WTC11 (cell line): ENCODE measurements at regions not wholly inside any gene's neighbourhood (a gene's known extent, or its start where the extent isn't known, plus 50 kb on each side); places are given as distances from the start of the nearest gene placed in this dataset.
A peak's percentile ranks its signal among the peaks of the same experiment; 100 is the strongest.

ENCODE experiments used
- ATAC-seq: fragments of 200-7000 bp; cut with Tn5 transposase; 2 replicates; pipeline ENCODE4 v1.10.0; 2021; ENCODE audit warnings: mild to moderate bottlenecking, moderate library complexity
- CTCF ChIA-PET: fragments of 300-600 bp; sonication (Branson Sonifier 250); formaldehyde crosslinking; loops from one replicate; lab custom pipeline; 2021; ENCODE audit warnings: antibody characterized with exemption; lab: Charles Lee
- POLR2A ChIA-PET: fragments of 350-600 bp; sonication (Branson Sonifier 250); formaldehyde crosslinking; loops from one replicate; lab custom pipeline; 2021; ENCODE audit warnings: antibody characterized with exemption; lab: Charles Lee
- DNase-seq: peaks from one replicate; pipeline ENCODE4 v3.0.0; 2021; ENCODE audit warnings: low spot score
- H3K27ac Mint-ChIP-seq: 2 replicates; pipeline ENCODE4 v1.8.0; 2021; ENCODE audit warnings: mixed read lengths
- H3K27me3 Mint-ChIP-seq: 2 replicates; pipeline ENCODE4 v1.8.0; 2021; ENCODE audit warnings: low read depth, mild to moderate bottlenecking, moderate library complexity, mixed read lengths
- H3K36me3 Mint-ChIP-seq: 2 replicates; pipeline ENCODE4 v1.8.0; 2021; ENCODE audit warnings: mixed read lengths
- H3K4me1 Mint-ChIP-seq: 2 replicates; pipeline ENCODE4 v1.8.0; 2022; ENCODE audit warnings: mixed read lengths
- H3K4me3 Mint-ChIP-seq: 2 replicates; pipeline ENCODE4 v1.8.0; 2021; ENCODE audit warnings: mild to moderate bottlenecking, moderate library complexity, mixed read lengths
- H3K9me3 Mint-ChIP-seq: 2 replicates; pipeline ENCODE4 v1.8.0; 2021; ENCODE audit warnings: mixed read lengths
- CBFB ChIP-seq: sonication (generic); formaldehyde crosslinking; IDR thresholded peaks from 2 replicates; pipeline ENCODE4 v1.8.1; 2022; ENCODE audit warnings: mild to moderate bottlenecking, low read depth, missing genetic modification reagents
- E2F1 ChIP-seq: sonication (generic); formaldehyde crosslinking; IDR thresholded peaks from 2 replicates; pipeline ENCODE4 v1.8.0; 2022; ENCODE audit warnings: mild to moderate bottlenecking, missing genetic modification reagents
- E2F4 ChIP-seq: sonication (generic); formaldehyde crosslinking; IDR thresholded peaks from 2 replicates; pipeline ENCODE4 v1.8.1; 2022; ENCODE audit warnings: low read depth, mild to moderate bottlenecking, moderate library complexity, missing genetic modification reagents, borderline replicate concordance
- EMX1 ChIP-seq: fragments of 250-450 bp; sonication (Bioruptor Pico); IDR thresholded peaks from 2 replicates; pipeline ENCODE4 v1.8.0; 2021; ENCODE audit warnings: mild to moderate bottlenecking
- ETV6 ChIP-seq: sonication (generic); formaldehyde crosslinking; IDR thresholded peaks from 2 replicates; pipeline ENCODE4 v1.8.1; 2022; ENCODE audit warnings: mild to moderate bottlenecking, missing genetic modification reagents
- IRF2 ChIP-seq: sonication (generic); formaldehyde crosslinking; IDR thresholded peaks from 2 replicates; pipeline ENCODE4 v1.8.0; 2022; ENCODE audit warnings: low read depth, missing genetic modification reagents, borderline replicate concordance
- JAZF1 ChIP-seq: fragments of 250-450 bp; sonication (Bioruptor Pico); IDR thresholded peaks from 2 replicates; pipeline ENCODE4 v1.9.0; 2021; ENCODE audit warnings: moderate library complexity, mild to moderate bottlenecking, inconsistent platforms
- KAT7 ChIP-seq: sonication (generic); formaldehyde crosslinking; IDR thresholded peaks from 2 replicates; pipeline ENCODE4 v1.8.1; 2023; ENCODE audit warnings: missing genetic modification reagents, mild to moderate bottlenecking, borderline replicate concordance
- MXD4 ChIP-seq: fragments of 250-450 bp; sonication (Bioruptor Pico); IDR thresholded peaks from 2 replicates; pipeline ENCODE4 v1.8.0; 2021; ENCODE audit warnings: mild to moderate bottlenecking, moderate library complexity, borderline replicate concordance
- NFATC4 ChIP-seq: fragments of 250-450 bp; sonication (Bioruptor Pico); IDR thresholded peaks from 2 replicates; pipeline ENCODE4 v1.9.0; 2021; ENCODE audit warnings: mild to moderate bottlenecking
- NR2C2 ChIP-seq: sonication (generic); formaldehyde crosslinking; IDR thresholded peaks from 2 replicates; pipeline ENCODE4 v1.8.0; 2022; ENCODE audit warnings: mild to moderate bottlenecking, missing genetic modification reagents
- SP1 ChIP-seq: sonication (generic); formaldehyde crosslinking; conservative IDR thresholded peaks from 2 replicates; pipeline ENCODE4 v1.8.1; 2022; ENCODE audit warnings: missing genetic modification reagents
- TEAD1 ChIP-seq: sonication (generic); formaldehyde crosslinking; IDR thresholded peaks from 2 replicates; pipeline ENCODE4 v1.8.0; 2022; ENCODE audit warnings: mild to moderate bottlenecking, missing genetic modification reagents
- ZBTB21 ChIP-seq: sonication (generic); formaldehyde crosslinking; IDR thresholded peaks from 2 replicates; pipeline ENCODE4 v1.8.1; 2023; ENCODE audit warnings: mild to moderate bottlenecking, missing genetic modification reagents, borderline replicate concordance
- ZNF121 ChIP-seq: sonication (generic); formaldehyde crosslinking; IDR thresholded peaks from 2 replicates; pipeline ENCODE4 v1.8.0; 2023; ENCODE audit warnings: missing genetic modification reagents
- ZNF138 ChIP-seq: sonication (generic); formaldehyde crosslinking; conservative IDR thresholded peaks from 2 replicates; pipeline ENCODE4 v1.8.1; 2022; ENCODE audit warnings: mild to moderate bottlenecking, moderate library complexity, missing genetic modification reagents
- ZNF219 ChIP-seq: sonication (generic); formaldehyde crosslinking; IDR thresholded peaks from 2 replicates; pipeline ENCODE4 v1.8.0; 2023; ENCODE audit warnings: missing genetic modification reagents, mild to moderate bottlenecking, borderline replicate concordance
- ZNF263 ChIP-seq: sonication (generic); formaldehyde crosslinking; IDR thresholded peaks from 2 replicates; pipeline ENCODE4 v1.8.1; 2022; ENCODE audit warnings: low read depth, mild to moderate bottlenecking, moderate library complexity, missing genetic modification reagents
- TF ChIP-seq, protein P1 (sequence below): sonication (generic); formaldehyde crosslinking; IDR thresholded peaks from 2 replicates; pipeline ENCODE4 v1.8.0; 2022; ENCODE audit warnings: mild to moderate bottlenecking, missing genetic modification reagents
- TF ChIP-seq, protein P2 (sequence below): sonication (generic); formaldehyde crosslinking; IDR thresholded peaks from 2 replicates; pipeline ENCODE4 v1.8.1; 2023; ENCODE audit warnings: mild to moderate bottlenecking, moderate library complexity, missing genetic modification reagents
- TF ChIP-seq, protein P3 (sequence below): fragments of 250-450 bp; sonication (Bioruptor Pico); IDR thresholded peaks from 2 replicates; pipeline ENCODE4 v1.9.0; 2021; ENCODE audit warnings: mild to moderate bottlenecking
- TF ChIP-seq, protein P4 (sequence below): sonication (generic); formaldehyde crosslinking; IDR thresholded peaks from 2 replicates; pipeline ENCODE4 v1.8.1; 2022; ENCODE audit warnings: mild to moderate bottlenecking, moderate library complexity, missing genetic modification reagents
- TF ChIP-seq, protein P5 (sequence below): sonication (generic); formaldehyde crosslinking; IDR thresholded peaks from 2 replicates; pipeline ENCODE4 v1.8.1; 2022; ENCODE audit warnings: low read depth, missing genetic modification reagents, borderline replicate concordance

DNA sequence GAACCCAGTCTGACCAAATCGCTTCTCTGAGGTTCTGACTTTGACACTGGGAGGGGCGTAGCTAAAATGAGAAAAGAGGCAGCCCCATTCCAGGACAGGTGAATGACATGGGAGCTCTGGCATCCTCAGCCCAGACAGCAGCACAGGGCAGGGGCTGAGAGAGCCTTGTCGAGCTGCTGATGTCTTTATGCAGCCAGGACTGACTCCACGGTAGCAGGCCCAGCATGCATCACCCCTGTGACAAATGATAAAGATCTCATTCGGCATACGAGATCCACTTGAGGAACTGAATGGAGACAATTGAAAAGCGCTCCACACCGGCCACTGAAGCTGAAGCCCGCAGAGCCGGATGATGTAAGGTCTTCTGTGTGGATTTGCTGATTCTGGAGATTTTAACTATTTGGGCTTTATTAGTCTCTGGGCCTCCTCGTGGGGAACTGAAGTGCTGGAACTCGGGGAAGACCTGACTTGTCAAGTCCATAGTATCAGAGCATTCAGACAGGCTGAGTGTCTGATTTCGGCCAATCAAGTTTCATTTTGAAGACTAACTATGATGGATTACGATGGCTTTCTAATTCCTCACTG is 56.9 kb upstream of the MAP1LC3B2 start:
- Mint-ChIP-seq H3K27ac (no peak overlapping the region), H3K36me3 (no peaks in the 10 kb centered on the region), H3K4me1 (peaks cover 24% of the 10 kb centered on the region), H3K9me3 (no peaks in the 10 kb centered on the region), H3K4me3 (no peak overlapping the region), H3K27me3 (no peaks in the 10 kb centered on the region)
- no peak for DNase-seq
- no peak for ATAC-seq
- ChIA-PET CTCF (interaction anchor here (0.7 kb wide), 1 partner anchor 519 kb away, joined by 3 read pairs; no protein-coding TSS in a partner anchor), POLR2A (no interaction called here)
- TF ChIP-seq NFATC4 (CRISPR knock-in tag) (no peak), E2F4 (CRISPR knock-in tag) (no peak), ZNF121 (CRISPR knock-in tag) (no peak), SP1 (CRISPR knock-in tag) (no peak), ETV6 (CRISPR knock-in tag) (no peak), KAT7 (CRISPR knock-in tag) (no peak), ZNF263 (CRISPR knock-in tag) (no peak), EMX1 (no peak), TEAD1 (CRISPR knock-in tag) (no peak), NR2C2 (CRISPR knock-in tag) (no peak), E2F1 (CRISPR knock-in tag) (no peak), ZNF138 (CRISPR knock-in tag) (no peak)
- TF ChIP-seq, protein P1, sequence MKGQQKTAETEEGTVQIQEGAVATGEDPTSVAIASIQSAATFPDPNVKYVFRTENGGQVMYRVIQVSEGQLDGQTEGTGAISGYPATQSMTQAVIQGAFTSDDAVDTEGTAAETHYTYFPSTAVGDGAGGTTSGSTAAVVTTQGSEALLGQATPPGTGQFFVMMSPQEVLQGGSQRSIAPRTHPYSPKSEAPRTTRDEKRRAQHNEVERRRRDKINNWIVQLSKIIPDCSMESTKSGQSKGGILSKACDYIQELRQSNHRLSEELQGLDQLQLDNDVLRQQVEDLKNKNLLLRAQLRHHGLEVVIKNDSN (CRISPR knock-in tag) = no peak

- Mint-ChIP-seq H3K36me3 (no peaks in the 10 kb centered on the region), H3K27me3 (peaks cover 3% of the 10 kb centered on the region), H3K4me1 (peaks cover 23% of the 10 kb centered on the region), H3K9me3 (no peaks in the 10 kb centered on the region), H3K4me3 (no peak overlapping the region), H3K27ac (peak overlapping the region; percentile 53; the same call in 1 of the 2 replicates)
- ChIA-PET POLR2A (no interaction called here), CTCF (interaction anchor here (0.8 kb wide), 1 partner anchor 204 kb away, joined by 4 read pairs; no protein-coding TSS in a partner anchor)
- DNase-seq = no peak
- no peak for ATAC-seq
- TF ChIP-seq IRF2 (CRISPR knock-in tag) (no peak), ZBTB21 (no peak), CBFB (CRISPR knock-in tag) (no peak)
Measured at GRCh38 chr12:116502989-116503496, 56.1 kb upstream of the MAP1LC3B2 start.

DNA sequence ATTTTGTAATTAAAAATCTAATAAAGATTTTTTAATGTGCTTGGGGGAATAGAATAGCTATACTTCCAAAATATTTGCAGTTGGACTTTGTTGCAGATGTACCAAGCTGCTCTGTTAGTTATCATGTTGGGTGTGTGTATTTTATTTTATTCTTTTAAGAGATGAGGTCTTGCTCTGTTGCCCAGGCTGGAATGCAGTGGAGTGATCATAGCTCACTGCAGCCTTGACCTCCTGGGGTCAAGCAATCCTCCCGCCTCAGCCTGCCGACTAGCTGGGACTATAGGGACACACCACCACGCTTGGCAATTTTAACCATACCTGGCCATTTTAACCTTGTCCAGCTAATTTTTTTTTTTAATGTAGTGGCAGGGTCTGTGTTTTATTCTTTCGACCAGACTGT is 54.7 kb upstream of the MAP1LC3B2 start:
- Mint-ChIP-seq H3K27me3 (peaks cover 5% of the 10 kb centered on the region), H3K9me3 (no peaks in the 10 kb centered on the region), H3K4me1 (peaks cover 24% of the 10 kb centered on the region), H3K4me3 (no peak overlapping the region), H3K27ac (no peak overlapping the region), H3K36me3 (no peaks in the 10 kb centered on the region)
- CTCF ChIA-PET = no interaction called here
- no peak for ATAC-seq
- no peak for DNase-seq
- POLR2A ChIA-PET = no interaction called here
- no peak for TF ChIP-seq MXD4 (CRISPR knock-in tag)
- TF ChIP-seq EMX1 = no peak
- TF ChIP-seq, protein P2, sequence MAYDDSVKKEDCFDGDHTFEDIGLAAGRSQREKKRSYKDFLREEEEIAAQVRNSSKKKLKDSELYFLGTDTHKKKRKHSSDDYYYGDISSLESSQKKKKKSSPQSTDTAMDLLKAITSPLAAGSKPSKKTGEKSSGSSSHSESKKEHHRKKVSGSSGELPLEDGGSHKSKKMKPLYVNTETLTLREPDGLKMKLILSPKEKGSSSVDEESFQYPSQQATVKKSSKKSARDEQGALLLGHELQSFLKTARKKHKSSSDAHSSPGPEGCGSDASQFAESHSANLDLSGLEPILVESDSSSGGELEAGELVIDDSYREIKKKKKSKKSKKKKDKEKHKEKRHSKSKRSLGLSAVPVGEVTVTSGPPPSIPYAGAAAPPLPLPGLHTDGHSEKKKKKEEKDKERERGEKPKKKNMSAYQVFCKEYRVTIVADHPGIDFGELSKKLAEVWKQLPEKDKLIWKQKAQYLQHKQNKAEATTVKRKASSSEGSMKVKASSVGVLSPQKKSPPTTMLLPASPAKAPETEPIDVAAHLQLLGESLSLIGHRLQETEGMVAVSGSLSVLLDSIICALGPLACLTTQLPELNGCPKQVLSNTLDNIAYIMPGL (CRISPR knock-in tag) = no peak
- TF ChIP-seq, protein P3, sequence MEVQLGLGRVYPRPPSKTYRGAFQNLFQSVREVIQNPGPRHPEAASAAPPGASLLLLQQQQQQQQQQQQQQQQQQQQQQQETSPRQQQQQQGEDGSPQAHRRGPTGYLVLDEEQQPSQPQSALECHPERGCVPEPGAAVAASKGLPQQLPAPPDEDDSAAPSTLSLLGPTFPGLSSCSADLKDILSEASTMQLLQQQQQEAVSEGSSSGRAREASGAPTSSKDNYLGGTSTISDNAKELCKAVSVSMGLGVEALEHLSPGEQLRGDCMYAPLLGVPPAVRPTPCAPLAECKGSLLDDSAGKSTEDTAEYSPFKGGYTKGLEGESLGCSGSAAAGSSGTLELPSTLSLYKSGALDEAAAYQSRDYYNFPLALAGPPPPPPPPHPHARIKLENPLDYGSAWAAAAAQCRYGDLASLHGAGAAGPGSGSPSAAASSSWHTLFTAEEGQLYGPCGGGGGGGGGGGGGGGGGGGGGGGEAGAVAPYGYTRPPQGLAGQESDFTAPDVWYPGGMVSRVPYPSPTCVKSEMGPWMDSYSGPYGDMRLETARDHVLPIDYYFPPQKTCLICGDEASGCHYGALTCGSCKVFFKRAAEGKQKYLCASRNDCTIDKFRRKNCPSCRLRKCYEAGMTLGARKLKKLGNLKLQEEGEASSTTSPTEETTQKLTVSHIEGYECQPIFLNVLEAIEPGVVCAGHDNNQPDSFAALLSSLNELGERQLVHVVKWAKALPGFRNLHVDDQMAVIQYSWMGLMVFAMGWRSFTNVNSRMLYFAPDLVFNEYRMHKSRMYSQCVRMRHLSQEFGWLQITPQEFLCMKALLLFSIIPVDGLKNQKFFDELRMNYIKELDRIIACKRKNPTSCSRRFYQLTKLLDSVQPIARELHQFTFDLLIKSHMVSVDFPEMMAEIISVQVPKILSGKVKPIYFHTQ (CRISPR knock-in tag) = no peak
- TF ChIP-seq, protein P4, sequence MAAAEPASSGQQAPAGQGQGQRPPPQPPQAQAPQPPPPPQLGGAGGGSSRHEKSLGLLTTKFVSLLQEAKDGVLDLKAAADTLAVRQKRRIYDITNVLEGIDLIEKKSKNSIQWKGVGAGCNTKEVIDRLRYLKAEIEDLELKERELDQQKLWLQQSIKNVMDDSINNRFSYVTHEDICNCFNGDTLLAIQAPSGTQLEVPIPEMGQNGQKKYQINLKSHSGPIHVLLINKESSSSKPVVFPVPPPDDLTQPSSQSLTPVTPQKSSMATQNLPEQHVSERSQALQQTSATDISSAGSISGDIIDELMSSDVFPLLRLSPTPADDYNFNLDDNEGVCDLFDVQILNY = no peak
- TF ChIP-seq, protein P5, sequence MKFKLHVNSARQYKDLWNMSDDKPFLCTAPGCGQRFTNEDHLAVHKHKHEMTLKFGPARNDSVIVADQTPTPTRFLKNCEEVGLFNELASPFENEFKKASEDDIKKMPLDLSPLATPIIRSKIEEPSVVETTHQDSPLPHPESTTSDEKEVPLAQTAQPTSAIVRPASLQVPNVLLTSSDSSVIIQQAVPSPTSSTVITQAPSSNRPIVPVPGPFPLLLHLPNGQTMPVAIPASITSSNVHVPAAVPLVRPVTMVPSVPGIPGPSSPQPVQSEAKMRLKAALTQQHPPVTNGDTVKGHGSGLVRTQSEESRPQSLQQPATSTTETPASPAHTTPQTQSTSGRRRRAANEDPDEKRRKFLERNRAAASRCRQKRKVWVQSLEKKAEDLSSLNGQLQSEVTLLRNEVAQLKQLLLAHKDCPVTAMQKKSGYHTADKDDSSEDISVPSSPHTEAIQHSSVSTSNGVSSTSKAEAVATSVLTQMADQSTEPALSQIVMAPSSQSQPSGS = no peak
- no peak for TF ChIP-seq JAZF1
- TF ChIP-seq ZNF219 (CRISPR knock-in tag) = no peak
